GM23338 (cell line): ENCODE measurements at regions not wholly inside any gene's neighbourhood (a gene's known extent, or its start where the extent isn't known, plus 50 kb on each side); places are given as distances from the start of the nearest gene placed in this dataset.

Source experiments
- ATAC-seq: fragments of 200-7000 bp; cut with Tn5 transposase; 3 replicates; pipeline ENCODE4 v1.9.1; 2020
- DNase-seq: peaks from one replicate; pipeline ENCODE4 v3.0.0-alpha.2; 2015; ENCODE audit warnings: low spot score
- H2AFZ ChIP-seq: fragments of 200-600 bp; sonication (generic); 2 replicates; pipeline ENCODE4 v1.8.0; 2016; ENCODE audit warnings: antibody characterized with exemption, mild to moderate bottlenecking, moderate library complexity
- H3F3A ChIP-seq: fragments of 200-600 bp; sonication (generic); replicated peaks from 2 replicates; pipeline ENCODE4 v1.8.0; 2017; ENCODE audit warnings: antibody characterized with exemption, mixed run types, low read depth
- H3K27ac ChIP-seq: fragments of 200-600 bp; sonication (generic); 2 replicates; pipeline ENCODE4 v1.6.1; 2016; ENCODE audit warnings: low read depth
- H3K27me3 ChIP-seq: fragments of 200-600 bp; sonication (generic); 2 replicates; pipeline ENCODE4 v1.8.0; 2016; ENCODE audit warnings: mild to moderate bottlenecking, mixed run types, moderate library complexity; ENCODE audit not compliant: insufficient read depth
- H3K36me3 ChIP-seq: fragments of 200-600 bp; sonication (generic); 2 replicates; pipeline ENCODE4 v1.8.0; 2016; ENCODE audit warnings: mild to moderate bottlenecking; ENCODE audit not compliant: insufficient read depth
- H3K4me1 ChIP-seq: fragments of 200-600 bp; sonication (generic); 2 replicates; pipeline ENCODE4 v1.8.0; 2016; ENCODE audit warnings: mild to moderate bottlenecking, moderate library complexity; ENCODE audit not compliant: insufficient read depth
- H3K4me2 ChIP-seq: fragments of 200-600 bp; sonication (generic); 2 replicates; pipeline ENCODE4 v1.7.1; 2017; ENCODE audit warnings: mixed run types
- H3K4me3 ChIP-seq: fragments of 200-600 bp; sonication (generic); 2 replicates; pipeline ENCODE4 v1.6.1; 2016; ENCODE audit warnings: mixed run types
- H3K79me2 ChIP-seq: fragments of 200-600 bp; sonication (generic); replicated peaks from 2 replicates; pipeline ENCODE4 v1.8.0; 2017; ENCODE audit warnings: mild to moderate bottlenecking; ENCODE audit not compliant: insufficient read depth
- H3K9me2 ChIP-seq: fragments of 200-600 bp; sonication (generic); 2 replicates; pipeline ENCODE4 v1.8.0; 2017; ENCODE audit not compliant: insufficient read depth
- H4K20me1 ChIP-seq: fragments of 200-600 bp; sonication (generic); replicated peaks from 2 replicates; pipeline ENCODE4 v1.8.0; 2017; ENCODE audit warnings: mild to moderate bottlenecking; ENCODE audit not compliant: insufficient read depth
- H3K27ac Mint-ChIP-seq: 2 replicates; pipeline ENCODE4 v1.8.0; 2020; ENCODE audit warnings: inconsistent platforms, mild to moderate bottlenecking, moderate library complexity, mixed read lengths
- H3K27me3 Mint-ChIP-seq: 3 replicates; pipeline ENCODE4 v1.8.0; 2022; ENCODE audit warnings: low read depth, mild to moderate bottlenecking, moderate library complexity, mixed read lengths, inconsistent platforms; ENCODE audit not compliant: insufficient read depth, poor library complexity
- H3K36me3 Mint-ChIP-seq: 3 replicates; pipeline ENCODE4 v1.8.0; 2021; ENCODE audit warnings: low read depth, mild to moderate bottlenecking, inconsistent platforms, moderate library complexity, mixed read lengths
- H3K4me1 Mint-ChIP-seq: 3 replicates; pipeline ENCODE4 v1.8.0; 2020; ENCODE audit warnings: mild to moderate bottlenecking, inconsistent platforms, mixed read lengths
- H3K4me3 Mint-ChIP-seq: 3 replicates; pipeline ENCODE4 v1.8.0; 2021; ENCODE audit warnings: moderate library complexity, mild to moderate bottlenecking, inconsistent platforms, mixed read lengths
- H3K9me3 Mint-ChIP-seq: 3 replicates; pipeline ENCODE4 v1.8.0; 2020; ENCODE audit warnings: moderate library complexity, mild to moderate bottlenecking, inconsistent platforms, mixed read lengths
- CREB1 ChIP-seq: fragments of 250-450 bp; sonication (Bioruptor Pico); IDR thresholded peaks from 2 replicates; pipeline ENCODE4 v1.5.0; 2020; ENCODE audit warnings: low read depth, mild to moderate bottlenecking, moderate library complexity
- EZH2 ChIP-seq: fragments of 200-600 bp; sonication (generic); IDR thresholded peaks from one replicate; pipeline ENCODE4 v1.8.0; 2017; ENCODE audit warnings: antibody characterized with exemption, mild to moderate bottlenecking, low read depth; ENCODE audit not compliant: unreplicated experiment
- JUNB ChIP-seq: IDR thresholded peaks from one replicate; pipeline ENCODE4 v1.6.1; 2016; ENCODE audit warnings: antibody characterized with exemption; ENCODE audit not compliant: unreplicated experiment
- NANOG ChIP-seq: IDR thresholded peaks from 2 replicates; pipeline ENCODE4 v1.6.1; 2016; ENCODE audit warnings: antibody characterized with exemption, borderline replicate concordance
- ZNF114 ChIP-seq: fragments of 250-450 bp; sonication (Bioruptor Pico); IDR thresholded peaks from 2 replicates; pipeline ENCODE4 v1.5.0; 2020; ENCODE audit warnings: mild to moderate bottlenecking, moderate library complexity
- ZNF331 ChIP-seq: fragments of 250-450 bp; sonication (Bioruptor Pico); IDR thresholded peaks from 2 replicates; pipeline ENCODE4 v1.5.0; 2020; ENCODE audit warnings: low read depth, mild to moderate bottlenecking, moderate library complexity
- TF ChIP-seq, protein P1 (sequence below): IDR thresholded peaks from one replicate; pipeline ENCODE4 v1.6.1; 2018; ENCODE audit warnings: antibody characterized with exemption; ENCODE audit not compliant: unreplicated experiment
- TF ChIP-seq, protein P2 (sequence below): fragments of 250-450 bp; sonication (Bioruptor Pico); IDR thresholded peaks from 2 replicates; pipeline ENCODE4 v1.5.0; 2020; ENCODE audit warnings: mild to moderate bottlenecking, moderate library complexity

- TF ChIP-seq NANOG = no peak
- TF ChIP-seq, protein P1, sequence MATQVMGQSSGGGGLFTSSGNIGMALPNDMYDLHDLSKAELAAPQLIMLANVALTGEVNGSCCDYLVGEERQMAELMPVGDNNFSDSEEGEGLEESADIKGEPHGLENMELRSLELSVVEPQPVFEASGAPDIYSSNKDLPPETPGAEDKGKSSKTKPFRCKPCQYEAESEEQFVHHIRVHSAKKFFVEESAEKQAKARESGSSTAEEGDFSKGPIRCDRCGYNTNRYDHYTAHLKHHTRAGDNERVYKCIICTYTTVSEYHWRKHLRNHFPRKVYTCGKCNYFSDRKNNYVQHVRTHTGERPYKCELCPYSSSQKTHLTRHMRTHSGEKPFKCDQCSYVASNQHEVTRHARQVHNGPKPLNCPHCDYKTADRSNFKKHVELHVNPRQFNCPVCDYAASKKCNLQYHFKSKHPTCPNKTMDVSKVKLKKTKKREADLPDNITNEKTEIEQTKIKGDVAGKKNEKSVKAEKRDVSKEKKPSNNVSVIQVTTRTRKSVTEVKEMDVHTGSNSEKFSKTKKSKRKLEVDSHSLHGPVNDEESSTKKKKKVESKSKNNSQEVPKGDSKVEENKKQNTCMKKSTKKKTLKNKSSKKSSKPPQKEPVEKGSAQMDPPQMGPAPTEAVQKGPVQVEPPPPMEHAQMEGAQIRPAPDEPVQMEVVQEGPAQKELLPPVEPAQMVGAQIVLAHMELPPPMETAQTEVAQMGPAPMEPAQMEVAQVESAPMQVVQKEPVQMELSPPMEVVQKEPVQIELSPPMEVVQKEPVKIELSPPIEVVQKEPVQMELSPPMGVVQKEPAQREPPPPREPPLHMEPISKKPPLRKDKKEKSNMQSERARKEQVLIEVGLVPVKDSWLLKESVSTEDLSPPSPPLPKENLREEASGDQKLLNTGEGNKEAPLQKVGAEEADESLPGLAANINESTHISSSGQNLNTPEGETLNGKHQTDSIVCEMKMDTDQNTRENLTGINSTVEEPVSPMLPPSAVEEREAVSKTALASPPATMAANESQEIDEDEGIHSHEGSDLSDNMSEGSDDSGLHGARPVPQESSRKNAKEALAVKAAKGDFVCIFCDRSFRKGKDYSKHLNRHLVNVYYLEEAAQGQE = no peak
- TF ChIP-seq ZNF114 = no peak
- TF ChIP-seq CREB1 (CRISPR knock-in tag) = no peak
- no peak for TF ChIP-seq EZH2
- no peak for TF ChIP-seq ZNF331
- TF ChIP-seq JUNB = no peak
Measured at GRCh38 chr11:103709371-103709770, 327.1 kb upstream of the DDI1 start (continued).

DNA sequence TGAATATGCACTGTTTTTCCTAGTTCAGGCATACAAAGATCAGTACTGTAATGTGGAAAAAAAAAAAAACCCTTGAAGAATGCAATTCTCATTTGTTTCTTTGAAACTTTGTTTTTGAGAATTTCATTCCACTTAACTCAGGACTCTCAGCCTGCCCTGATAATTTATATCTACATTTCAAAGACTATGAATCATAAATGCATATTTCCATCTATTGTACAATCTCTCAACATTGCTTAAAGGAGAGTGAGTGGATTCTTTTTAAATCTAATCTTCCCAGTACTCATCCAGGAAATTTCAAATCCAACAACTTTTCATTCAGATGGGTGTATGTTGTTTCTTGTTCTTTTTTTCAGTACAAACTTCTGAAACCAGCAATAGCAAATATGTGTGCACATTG, 322.2 kb upstream of the DDI1 start:
- no peak overlapping the region for H3K4me3 ChIP-seq
- no peak overlapping the region for H2AFZ ChIP-seq
- no peak overlapping the region for H3K4me3 Mint-ChIP-seq
- DNase-seq (no peak), ATAC-seq (no peak)
- no peak overlapping the region for H3K27ac ChIP-seq
- H4K20me1 ChIP-seq = no peaks in the 10 kb centered on the region
- 0 out of 2 replicates have a peak, but pooled peaks cover 8% of the 10 kb centered on the region for H3K9me2 ChIP-seq
- no peak overlapping the region for H3K4me2 ChIP-seq
- no peak overlapping the region for H3K27ac Mint-ChIP-seq
- H3K79me2 ChIP-seq = no peaks in the 10 kb centered on the region
- H3K36me3 Mint-ChIP-seq = no peaks in the 10 kb centered on the region
- H3K9me3 Mint-ChIP-seq = no peaks in the 10 kb centered on the region; the same call in 2 of the 3 replicates
- H3F3A ChIP-seq = no peaks in the 10 kb centered on the region
- no peaks in the 10 kb centered on the region for H3K27me3 ChIP-seq
- no peaks in the 10 kb centered on the region for H3K36me3 ChIP-seq
- H3K4me1 ChIP-seq = no peaks in the 10 kb centered on the region
- no peaks in the 10 kb centered on the region for H3K27me3 Mint-ChIP-seq
- H3K4me1 Mint-ChIP-seq = no peaks in the 10 kb centered on the region
- TF ChIP-seq, protein P2, sequence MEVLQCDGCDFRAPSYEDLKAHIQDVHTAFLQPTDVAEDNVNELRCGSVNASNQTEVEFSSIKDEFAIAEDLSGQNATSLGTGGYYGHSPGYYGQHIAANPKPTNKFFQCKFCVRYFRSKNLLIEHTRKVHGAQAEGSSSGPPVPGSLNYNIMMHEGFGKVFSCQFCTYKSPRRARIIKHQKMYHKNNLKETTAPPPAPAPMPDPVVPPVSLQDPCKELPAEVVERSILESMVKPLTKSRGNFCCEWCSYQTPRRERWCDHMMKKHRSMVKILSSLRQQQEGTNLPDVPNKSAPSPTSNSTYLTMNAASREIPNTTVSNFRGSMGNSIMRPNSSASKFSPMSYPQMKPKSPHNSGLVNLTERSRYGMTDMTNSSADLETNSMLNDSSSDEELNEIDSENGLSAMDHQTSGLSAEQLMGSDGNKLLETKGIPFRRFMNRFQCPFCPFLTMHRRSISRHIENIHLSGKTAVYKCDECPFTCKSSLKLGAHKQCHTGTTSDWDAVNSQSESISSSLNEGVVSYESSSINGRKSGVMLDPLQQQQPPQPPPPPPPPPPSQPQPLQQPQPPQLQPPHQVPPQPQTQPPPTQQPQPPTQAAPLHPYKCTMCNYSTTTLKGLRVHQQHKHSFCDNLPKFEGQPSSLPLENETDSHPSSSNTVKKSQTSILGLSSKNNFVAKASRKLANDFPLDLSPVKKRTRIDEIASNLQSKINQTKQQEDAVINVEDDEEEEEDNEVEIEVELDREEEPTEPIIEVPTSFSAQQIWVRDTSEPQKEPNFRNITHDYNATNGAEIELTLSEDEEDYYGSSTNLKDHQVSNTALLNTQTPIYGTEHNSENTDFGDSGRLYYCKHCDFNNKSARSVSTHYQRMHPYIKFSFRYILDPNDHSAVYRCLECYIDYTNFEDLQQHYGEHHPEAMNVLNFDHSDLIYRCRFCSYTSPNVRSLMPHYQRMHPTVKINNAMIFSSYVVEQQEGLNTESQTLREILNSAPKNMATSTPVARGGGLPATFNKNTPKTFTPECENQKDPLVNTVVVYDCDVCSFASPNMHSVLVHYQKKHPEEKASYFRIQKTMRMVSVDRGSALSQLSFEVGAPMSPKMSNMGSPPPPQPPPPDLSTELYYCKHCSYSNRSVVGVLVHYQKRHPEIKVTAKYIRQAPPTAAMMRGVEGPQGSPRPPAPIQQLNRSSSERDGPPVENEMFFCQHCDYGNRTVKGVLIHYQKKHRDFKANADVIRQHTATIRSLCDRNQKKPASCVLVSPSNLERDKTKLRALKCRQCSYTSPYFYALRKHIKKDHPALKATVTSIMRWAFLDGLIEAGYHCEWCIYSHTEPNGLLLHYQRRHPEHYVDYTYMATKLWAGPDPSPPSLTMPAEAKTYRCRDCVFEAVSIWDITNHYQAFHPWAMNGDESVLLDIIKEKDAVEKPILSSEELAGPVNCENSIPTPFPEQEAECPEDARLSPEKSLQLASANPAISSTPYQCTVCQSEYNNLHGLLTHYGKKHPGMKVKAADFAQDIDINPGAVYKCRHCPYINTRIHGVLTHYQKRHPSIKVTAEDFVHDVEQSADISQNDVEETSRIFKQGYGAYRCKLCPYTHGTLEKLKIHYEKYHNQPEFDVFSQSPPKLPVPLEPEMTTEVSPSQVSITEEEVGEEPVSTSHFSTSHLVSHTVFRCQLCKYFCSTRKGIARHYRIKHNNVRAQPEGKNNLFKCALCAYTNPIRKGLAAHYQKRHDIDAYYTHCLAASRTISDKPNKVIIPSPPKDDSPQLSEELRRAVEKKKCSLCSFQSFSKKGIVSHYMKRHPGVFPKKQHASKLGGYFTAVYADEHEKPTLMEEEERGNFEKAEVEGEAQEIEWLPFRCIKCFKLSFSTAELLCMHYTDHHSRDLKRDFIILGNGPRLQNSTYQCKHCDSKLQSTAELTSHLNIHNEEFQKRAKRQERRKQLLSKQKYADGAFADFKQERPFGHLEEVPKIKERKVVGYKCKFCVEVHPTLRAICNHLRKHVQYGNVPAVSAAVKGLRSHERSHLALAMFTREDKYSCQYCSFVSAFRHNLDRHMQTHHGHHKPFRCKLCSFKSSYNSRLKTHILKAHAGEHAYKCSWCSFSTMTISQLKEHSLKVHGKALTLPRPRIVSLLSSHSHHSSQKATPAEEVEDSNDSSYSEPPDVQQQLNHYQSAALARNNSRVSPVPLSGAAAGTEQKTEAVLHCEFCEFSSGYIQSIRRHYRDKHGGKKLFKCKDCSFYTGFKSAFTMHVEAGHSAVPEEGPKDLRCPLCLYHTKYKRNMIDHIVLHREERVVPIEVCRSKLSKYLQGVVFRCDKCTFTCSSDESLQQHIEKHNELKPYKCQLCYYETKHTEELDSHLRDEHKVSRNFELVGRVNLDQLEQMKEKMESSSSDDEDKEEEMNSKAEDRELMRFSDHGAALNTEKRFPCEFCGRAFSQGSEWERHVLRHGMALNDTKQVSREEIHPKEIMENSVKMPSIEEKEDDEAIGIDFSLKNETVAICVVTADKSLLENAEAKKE (CRISPR knock-in tag) = no peak
- TF ChIP-seq, protein P1 = no peak
- no peak for TF ChIP-seq NANOG
- TF ChIP-seq CREB1 (CRISPR knock-in tag) = no peak
- TF ChIP-seq ZNF331 = no peak
- TF ChIP-seq ZNF114 = no peak
